Progenitor cell of endocrine pancreas (in vitro differentiated cells): ENCODE measurements at regions not wholly inside any gene's neighbourhood (a gene's known extent, or its start where the extent isn't known, plus 50 kb on each side); places are given as distances from the start of the nearest gene placed in this dataset.

ENCODE experiments used
- DNase-seq: peaks from one replicate; pipeline ENCODE4 v3.0.0; 2021; ENCODE audit warnings: low spot score; ENCODE audit not compliant: unreplicated experiment
- H3K27ac Mint-ChIP-seq: 2 replicates; pipeline ENCODE4 v1.8.0; 2021; ENCODE audit warnings: mild to moderate bottlenecking, moderate library complexity, mixed read lengths
- H3K27me3 Mint-ChIP-seq: 2 replicates; pipeline ENCODE4 v1.8.0; 2021; ENCODE audit warnings: mixed read lengths
- H3K36me3 Mint-ChIP-seq: 2 replicates; pipeline ENCODE4 v1.8.0; 2022; ENCODE audit warnings: mixed read lengths; ENCODE audit not compliant: insufficient read depth
- H3K4me1 Mint-ChIP-seq: 2 replicates; pipeline ENCODE4 v1.8.0; 2021; ENCODE audit warnings: low read depth, mixed read lengths
- H3K4me3 Mint-ChIP-seq: 2 replicates; pipeline ENCODE4 v1.8.0; 2021; ENCODE audit warnings: low read depth, mild to moderate bottlenecking, moderate library complexity, mixed read lengths
- H3K9me3 Mint-ChIP-seq: 2 replicates; pipeline ENCODE4 v1.8.0; 2021; ENCODE audit warnings: low read depth, mixed read lengths
- TF ChIP-seq, protein P1 (sequence below): fragments of 200-600 bp; sonication (generic); IDR thresholded peaks from one replicate; pipeline ENCODE4 v1.5.0; 2021; ENCODE audit warnings: antibody characterized with exemption, mild to moderate bottlenecking; ENCODE audit not compliant: unreplicated experiment

DNA sequence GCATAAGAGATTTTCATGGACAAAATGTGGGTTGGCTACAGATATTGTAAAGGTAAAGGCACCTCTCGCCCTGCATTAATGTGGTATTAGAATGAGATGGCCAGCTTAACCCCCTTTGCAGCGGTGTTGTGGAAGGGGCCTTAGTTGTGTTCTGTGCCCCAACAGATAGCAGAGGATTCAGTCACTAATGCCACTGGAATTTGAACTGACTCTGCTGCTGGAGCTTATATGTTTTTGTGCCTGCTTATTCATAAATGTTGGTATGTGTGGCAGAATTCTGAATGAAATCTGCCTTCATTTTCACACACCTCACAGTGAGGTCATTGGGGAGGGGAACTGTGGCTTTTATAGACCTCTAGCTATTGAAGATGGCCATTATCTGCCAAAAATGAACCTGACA, 90.7 kb upstream of the ITGA6 start:
- no peak for DNase-seq
- Mint-ChIP-seq H3K9me3 (no peaks in the 10 kb centered on the region), H3K4me1 (peaks cover 20% of the 10 kb centered on the region), H3K36me3 (no peaks in the 10 kb centered on the region), H3K27ac (no peak overlapping the region), H3K27me3 (peaks cover 26% of the 10 kb centered on the region), H3K4me3 (no peak overlapping the region)
- TF ChIP-seq, protein P1, sequence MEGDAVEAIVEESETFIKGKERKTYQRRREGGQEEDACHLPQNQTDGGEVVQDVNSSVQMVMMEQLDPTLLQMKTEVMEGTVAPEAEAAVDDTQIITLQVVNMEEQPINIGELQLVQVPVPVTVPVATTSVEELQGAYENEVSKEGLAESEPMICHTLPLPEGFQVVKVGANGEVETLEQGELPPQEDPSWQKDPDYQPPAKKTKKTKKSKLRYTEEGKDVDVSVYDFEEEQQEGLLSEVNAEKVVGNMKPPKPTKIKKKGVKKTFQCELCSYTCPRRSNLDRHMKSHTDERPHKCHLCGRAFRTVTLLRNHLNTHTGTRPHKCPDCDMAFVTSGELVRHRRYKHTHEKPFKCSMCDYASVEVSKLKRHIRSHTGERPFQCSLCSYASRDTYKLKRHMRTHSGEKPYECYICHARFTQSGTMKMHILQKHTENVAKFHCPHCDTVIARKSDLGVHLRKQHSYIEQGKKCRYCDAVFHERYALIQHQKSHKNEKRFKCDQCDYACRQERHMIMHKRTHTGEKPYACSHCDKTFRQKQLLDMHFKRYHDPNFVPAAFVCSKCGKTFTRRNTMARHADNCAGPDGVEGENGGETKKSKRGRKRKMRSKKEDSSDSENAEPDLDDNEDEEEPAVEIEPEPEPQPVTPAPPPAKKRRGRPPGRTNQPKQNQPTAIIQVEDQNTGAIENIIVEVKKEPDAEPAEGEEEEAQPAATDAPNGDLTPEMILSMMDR: no peak

DNA sequence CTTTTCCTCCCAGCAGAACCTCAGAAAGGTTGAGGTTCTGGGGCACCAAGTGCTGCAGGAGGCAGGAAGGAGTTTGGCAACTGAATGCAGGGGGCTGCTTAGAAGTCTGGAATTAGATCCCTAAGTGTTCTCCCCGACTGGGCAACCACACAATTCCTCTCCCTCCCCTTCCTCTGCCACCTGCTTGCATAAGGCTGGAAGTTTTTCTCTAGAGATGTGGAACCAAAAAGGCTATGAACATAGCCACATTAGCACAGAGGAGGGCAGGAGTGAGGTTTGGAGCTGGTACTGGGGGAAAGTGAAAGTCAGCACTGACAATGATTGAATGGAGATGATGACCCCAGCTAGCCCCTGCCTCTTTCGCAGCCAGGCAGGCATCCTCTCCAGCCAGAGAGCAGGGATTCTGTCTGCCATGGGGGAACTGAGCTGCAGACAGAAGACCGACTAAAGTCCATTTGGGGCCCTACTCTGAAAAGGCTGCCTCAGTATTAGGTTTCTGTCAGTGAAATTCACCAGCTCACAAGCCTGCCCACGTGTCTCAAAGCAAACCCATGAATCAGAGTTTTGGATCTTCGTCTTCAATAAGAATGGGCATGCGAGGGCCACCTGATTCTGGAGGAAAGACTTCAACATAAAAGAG, 87.9 kb upstream of the ITGA6 start:
- Mint-ChIP-seq H3K36me3 (no peaks in the 10 kb centered on the region), H3K27ac (no peak overlapping the region)

DNA sequence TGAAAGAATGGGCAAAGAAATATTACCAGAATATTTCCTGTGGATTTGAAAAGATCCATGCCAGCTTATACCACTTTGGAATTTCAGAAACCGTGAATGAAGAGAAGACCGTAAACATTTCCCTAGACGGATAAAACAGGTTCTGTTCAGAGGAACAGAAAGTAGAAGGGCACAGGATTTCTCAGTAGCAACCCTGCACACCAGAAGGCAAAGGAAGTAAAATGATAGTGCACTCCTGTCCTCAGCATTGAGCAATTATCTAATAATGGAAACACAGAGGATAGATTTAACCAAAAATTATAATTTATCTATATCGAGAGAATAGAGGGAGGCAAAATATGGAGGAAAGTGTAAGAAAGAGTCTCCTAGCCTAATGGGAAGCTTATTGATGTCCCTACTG, 87.0 kb upstream of the ITGA6 start:
- Mint-ChIP-seq H3K27me3 (peaks cover 19% of the 10 kb centered on the region), H3K9me3 (peaks cover 7% of the 10 kb centered on the region), H3K4me3 (no peak overlapping the region), H3K36me3 (no peaks in the 10 kb centered on the region), H3K4me1 (peaks cover 24% of the 10 kb centered on the region), H3K27ac (no peak overlapping the region)
- TF ChIP-seq, protein P1: no peak
- no peak for DNase-seq

More for the DNA sequence above, 87.9 kb upstream of the ITGA6 start:
- peaks cover 24% of the 10 kb centered on the region for H3K4me1 Mint-ChIP-seq
- no peak for DNase-seq
- no peak overlapping the region for H3K4me3 Mint-ChIP-seq
- peaks cover 21% of the 10 kb centered on the region for H3K27me3 Mint-ChIP-seq
- H3K9me3 Mint-ChIP-seq: peaks cover 7% of the 10 kb centered on the region
- TF ChIP-seq, protein P1: no peak

DNA sequence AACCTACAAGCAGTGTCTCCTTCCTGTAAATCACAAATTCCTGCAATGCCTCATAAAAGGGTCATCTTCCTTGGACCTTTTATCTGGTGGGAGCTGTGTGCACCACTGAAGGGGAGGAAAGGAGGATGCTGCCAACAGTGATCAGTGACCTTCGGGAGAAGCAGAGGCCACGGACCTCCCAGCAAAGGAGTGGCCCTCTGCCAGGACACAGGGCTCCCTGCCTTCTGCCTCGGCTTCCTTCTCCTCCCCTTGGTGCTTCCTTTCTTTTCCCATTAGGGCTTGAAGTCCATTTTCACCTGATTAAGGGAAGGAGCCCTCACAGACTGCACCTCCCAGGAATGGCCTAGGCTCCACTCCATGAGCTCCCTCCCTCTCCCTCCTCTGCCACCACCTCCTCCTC, 85.3 kb upstream of the ITGA6 start:
- Mint-ChIP-seq H3K27ac (no peak overlapping the region), H3K4me1 (peaks cover 24% of the 10 kb centered on the region), H3K36me3 (no peaks in the 10 kb centered on the region), H3K27me3 (peaks cover 7% of the 10 kb centered on the region), H3K4me3 (no peak overlapping the region), H3K9me3 (peaks cover 10% of the 10 kb centered on the region)
- no peak for DNase-seq
- TF ChIP-seq, protein P1: no peak

DNA sequence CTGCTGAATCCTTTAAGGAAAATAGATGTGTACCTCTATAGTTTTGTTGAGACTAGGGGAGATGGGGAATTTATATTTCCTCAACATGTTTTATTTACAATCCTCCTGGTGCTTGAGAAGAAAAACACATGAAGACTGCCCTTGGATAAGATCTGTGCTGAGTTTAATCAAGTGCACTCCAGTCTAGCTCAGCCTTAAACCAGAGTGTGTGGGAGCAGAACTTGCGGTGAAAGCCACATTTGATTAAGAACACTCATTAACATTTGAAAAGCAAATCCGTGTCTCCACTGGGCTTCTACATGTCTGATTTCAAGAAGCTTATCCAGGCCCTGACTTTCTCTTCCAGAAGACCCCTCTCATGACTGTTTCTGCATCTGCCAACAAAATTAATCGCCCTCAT, 84.8 kb upstream of the ITGA6 start:
- TF ChIP-seq, protein P1: no peak
- H3K9me3 Mint-ChIP-seq: peaks cover 14% of the 10 kb centered on the region
- H3K4me3 Mint-ChIP-seq: no peak overlapping the region
- H3K27me3 Mint-ChIP-seq: peaks cover 6% of the 10 kb centered on the region
- no peak overlapping the region for H3K27ac Mint-ChIP-seq
- peaks cover 2% of the 10 kb centered on the region for H3K36me3 Mint-ChIP-seq
- peaks cover 24% of the 10 kb centered on the region for H3K4me1 Mint-ChIP-seq
- no peak for DNase-seq
